Stimulated activated CD8-positive, alpha-beta memory T cell treated with anti-CD3 and anti-CD28 coated beads, Interleukin-7, amount 100 ng/mL, for 1 hour (primary cell): ENCODE measurements at regions not wholly inside any gene's neighbourhood (a gene's known extent, or its start where the extent isn't known, plus 50 kb on each side); places are given as distances from the start of the nearest gene placed in this dataset.

Source experiments
- DNase-seq, 2 donors: peaks; one replicate each; pipeline ENCODE4 v3.0.0-alpha.2; 2020; ENCODE audit warnings: low read depth in 2 of 2

DNA sequence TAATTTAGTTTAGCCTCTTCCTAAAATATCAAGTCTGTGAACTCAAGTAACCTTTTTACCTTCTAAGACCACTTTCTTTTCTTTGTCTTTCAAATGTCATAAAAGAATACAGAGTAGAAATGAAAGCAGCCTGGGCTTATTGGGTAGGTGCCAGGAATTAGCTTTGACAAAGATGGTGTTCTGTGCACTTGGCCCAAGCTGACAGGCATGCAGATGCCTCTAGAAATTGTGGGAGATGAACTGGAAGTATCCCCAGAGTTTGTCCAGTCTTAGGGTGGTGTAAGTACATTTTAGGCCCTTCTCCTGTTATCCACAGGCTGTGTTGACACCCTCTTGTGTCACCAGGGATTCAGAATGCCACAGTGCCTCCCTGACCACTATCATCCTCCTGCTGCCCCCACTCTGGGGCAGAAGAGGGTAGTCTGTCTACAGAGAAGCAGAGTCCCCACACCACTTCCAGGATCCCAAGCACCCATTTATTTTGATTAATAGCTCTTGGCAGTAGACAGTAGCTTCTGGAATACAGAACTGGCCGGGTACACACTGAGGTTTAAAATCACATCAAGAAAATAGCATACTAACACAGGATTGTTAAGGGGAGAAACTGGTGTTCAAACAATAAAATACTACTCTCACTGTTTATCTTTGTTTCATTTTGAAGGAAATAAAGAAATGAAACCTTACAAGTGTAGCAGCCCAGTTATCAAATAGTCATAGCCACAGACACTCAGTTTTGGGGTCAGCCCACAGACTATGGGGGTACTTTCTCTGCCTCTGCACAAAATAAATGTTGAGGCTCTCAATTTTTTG, 343.2 kb downstream of the KCNRG start:
- DNase-seq = no peak

DNA sequence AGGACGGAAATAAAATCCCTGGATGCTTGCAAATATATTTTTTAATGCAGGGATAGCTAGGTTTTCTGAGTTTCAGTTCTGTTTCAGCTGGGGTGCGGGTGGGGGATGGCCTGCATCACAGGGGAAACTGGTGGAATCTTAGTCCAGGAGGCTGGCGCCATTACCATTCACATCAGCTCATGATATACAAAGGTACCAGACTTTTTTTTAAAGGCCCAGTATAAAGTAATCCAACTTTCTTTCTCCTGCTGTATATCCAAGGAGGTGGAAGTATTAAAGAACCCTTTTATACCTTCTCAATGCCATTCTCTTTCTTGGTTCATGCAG, 343.8 kb downstream of the KCNRG start:
- DNase-seq = no peak

DNA sequence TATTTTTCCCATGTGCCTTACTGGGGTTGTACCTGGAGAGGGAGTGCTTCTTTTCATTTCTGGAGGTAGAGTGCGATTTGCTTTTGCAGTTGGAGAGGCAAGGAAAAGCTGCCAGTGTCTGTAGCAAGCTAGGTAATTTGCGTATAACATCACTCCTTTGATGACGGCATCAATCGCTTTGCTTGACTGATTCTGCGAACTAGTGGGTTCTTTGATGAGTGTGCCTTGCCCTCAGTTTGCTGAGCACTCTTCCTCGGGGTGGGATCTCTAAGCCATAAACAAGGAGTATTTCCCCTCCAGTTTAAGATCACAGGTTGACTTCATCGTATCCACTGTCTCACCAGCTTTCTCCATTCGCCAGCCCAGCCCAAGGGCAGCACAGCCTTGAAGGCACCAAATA, 344.5 kb downstream of the KCNRG start:
- no peak for DNase-seq

DNA sequence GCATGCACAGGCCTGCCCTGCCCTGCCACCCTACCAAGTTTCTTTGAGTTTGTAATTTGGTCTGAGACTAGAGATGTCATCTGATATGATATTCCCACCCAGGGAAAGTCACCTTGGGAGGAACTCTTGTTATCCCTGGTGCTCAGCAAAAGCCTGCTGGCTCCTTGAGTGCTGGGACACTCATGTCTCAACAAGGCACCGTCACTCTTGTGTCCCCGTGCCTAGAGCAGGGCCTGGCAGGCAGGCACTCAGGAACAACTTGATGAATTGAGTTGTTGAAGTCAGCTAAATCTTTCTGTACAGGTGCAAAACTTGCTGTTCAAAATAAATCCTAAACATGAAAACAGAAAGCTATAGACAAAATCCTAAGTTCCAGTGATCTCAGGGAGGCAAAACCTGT, 345.4 kb downstream of the KCNRG start:
- DNase-seq = no peak

DNA sequence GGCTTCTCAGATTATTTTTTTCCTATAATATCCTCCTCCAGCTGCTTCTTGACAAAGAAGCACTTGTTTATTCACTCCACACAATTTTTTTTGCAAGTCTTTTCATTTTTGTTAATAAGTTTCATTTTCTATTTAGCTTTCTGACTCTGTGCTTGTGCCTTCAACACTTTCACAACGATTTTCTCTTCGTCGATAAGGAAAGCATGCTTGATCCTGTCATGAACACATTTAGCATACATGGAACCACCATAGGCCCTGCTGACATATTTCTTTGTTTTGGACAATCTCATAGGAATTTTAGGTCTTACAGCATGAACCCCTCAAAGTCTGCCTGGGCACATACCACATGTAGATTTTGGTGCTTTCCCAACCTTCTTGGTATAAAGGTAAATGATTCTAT, 346.0 kb downstream of the KCNRG start:
- no peak for DNase-seq

DNA sequence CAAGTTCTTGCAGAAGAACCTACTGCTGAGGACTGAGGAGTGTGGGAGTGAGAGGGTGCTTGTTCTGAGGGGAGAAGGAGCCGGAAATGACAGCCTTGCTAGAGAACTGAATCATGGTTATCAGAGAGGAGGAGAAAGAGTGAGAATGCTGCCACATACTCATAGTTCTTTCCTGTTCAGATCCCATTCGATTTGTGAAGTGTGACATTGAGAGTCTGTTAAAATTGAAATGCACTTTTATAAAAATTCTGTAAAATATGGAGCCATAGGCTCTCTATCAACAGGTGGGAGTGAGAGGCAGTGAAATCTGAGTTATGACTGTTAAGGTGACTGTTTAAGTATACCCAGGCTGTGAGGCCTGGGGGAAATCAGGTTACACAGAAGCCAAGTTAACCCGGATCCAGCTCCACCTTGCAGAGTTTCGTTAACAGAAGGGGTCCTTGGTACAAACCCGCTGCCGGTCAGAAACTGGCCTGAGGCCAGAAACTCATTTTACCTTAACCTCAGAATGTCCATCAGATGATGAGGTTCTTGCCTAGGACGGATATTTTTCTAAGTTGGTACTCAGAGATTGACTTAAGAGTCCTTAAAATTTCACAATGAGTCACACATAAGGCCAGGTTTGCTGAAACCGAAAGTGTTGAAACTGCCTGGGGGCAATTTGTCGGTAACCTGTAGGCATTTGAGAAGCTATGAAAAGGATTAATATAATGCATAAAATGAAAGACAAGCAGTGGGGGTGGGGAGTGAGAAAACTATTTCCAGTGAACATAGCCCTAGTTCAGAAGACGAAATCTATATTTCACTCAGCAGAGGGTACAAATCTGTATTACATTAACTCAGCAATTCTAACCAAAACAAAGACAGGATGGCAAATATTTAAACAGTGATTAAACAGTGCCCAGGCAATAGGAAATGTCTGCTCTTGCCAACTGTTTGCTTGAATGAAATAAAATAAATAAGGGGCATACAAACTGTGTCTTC, 350.5 kb downstream of the KCNRG start:
- DNase-seq = no peak

DNA sequence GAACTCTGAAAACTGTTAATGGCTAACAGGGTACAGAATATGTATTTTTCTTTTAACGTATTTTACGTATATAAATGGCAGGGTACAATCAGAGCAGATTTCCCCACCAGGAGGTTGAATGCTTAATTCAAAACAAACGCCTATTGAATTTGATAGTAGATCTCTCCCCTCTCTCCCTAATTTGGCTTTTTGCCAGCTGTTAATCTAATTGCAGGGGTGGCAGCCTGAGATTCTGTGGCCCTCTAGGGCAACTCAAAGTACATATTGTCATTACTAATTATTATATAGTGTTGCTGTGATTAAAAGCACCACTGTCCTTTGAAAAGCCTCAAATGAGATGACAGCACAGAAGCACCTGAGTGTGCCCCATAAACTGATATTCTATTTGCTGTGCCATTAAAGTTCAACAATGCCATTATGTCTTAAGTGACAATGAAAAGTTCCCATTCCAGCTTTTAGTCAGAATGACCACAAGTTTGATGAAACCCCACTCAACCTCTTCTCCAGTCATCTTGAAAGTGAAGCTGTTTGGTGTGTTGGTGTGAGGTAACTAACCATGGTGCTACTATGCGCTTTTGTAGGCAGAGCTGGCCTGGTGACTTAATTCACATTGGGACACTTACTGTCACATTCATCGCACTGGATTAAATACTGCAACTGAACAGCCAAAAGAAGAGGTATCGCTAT, 351.4 kb downstream of the KCNRG start:
- no peak for DNase-seq

DNA sequence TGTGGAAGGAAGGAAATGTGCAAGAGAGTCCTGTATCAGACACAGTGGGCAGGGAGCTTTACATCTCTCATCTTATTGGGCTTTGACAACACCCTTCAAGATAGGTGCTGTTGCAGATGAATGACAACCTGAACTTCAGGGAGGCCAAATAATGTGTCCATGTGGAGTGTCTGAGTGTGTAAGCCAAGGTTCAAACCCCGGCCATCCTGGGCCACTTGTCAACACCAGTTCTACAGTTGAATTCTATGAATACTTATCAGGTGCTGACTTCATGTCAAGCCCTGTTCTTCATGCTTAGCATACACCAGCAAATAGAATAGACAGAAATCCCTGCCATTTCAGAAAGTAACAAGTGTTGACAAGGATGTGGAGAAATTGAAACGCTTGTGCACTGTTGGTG, 354.4 kb downstream of the KCNRG start:
- no peak for DNase-seq

DNA sequence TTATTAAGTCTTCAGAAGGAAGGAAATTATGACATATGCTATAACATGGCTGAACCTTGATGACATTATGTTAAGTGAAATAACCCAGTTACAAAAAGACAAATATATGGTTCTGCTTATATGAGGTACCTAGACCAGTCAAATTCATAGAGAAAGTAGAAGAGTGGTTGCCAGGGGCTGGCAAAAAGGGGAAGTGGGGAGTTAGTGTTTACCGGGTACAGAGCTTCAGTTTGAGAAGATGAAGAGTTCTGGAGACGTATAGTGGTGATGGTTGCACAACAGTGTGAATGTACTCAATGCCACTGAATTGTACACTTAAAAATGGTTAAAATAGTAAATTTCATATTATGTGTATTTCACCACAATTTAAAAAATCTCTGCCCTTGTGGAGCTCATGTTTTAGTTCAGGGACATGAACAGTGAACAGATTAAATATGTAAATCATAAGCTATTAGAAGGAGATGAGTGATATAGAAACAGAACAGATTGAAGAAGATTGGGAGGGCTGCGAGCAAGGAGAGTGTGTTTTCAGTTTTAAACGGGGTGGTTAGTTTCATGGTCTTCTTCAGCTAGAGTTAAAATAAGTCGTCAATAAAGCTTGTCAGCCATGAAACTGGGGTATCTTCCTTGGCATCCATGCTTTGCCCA, 355.2 kb downstream of the KCNRG start:
- no peak for DNase-seq

DNA sequence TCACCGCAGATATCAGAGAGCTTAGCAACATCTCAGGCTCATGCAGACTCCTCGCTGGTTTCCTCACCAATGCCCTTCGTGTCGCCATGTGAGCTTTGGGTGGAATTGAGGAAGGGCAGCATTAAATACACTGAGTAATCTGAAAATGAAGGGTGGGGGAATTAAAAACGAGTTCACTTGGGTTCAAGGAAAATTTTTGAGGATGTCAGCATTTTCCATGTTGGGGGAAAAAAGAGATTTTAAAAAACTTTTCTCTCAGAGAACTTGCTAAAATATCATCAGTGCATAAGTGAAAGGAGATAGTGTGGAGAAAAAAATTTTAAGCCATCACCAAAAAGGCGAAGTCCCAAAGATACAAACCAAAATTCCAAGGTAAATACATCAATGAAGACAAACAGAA, 359.3 kb downstream of the KCNRG start:
- DNase-seq = no peak

DNA sequence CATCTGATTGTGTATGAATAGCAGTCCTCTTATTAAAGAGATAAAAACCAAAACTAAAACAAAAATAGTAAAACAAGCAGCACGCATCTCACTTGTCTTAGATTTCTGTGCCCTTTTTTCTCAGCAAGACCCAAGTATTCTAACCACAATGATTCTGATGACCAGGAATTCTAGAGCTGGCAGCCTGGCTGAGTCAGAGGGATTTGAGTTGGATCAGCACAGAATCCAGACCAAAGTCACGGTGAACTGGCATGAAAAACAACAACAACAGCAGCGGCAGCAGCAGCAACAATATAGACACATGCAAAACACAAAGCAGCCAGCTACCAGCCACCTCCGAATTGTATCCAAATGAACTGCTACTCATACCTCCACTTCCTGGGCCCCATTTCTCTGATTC, 360.5 kb downstream of the KCNRG start:
- DNase-seq = no peak

DNA sequence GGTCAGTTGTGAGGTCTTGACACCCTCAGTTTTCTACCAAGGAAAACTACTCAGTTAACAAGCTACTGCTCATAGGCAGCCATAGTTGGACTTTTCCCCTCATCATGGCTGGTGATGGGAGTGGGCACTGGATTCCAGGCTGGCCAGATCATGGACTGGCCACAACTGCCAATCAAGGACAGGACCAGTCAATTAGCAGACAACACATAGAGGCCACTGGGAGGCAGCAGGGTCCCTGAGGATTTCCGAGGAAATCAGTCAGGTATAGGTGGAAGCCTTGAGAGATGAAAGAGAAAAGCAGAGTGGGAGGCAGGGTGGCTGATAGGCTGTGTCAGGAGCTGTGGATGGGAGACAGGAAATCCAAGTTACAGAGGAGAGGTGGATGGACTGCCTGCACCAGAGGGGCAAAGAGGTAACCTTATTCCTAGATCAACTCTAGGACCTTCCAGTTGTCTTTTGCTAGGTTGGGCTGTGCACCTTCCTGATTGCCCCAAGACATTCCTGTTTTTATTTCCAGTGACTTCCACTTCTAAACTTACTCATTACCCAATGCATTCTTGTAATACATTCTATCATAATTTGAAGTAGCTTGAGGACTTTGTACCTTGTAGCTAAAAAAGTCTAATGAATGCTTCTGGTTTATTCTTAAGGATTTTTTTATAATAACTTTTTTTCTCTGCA, 361.8 kb downstream of the KCNRG start:
- DNase-seq = no peak

DNA sequence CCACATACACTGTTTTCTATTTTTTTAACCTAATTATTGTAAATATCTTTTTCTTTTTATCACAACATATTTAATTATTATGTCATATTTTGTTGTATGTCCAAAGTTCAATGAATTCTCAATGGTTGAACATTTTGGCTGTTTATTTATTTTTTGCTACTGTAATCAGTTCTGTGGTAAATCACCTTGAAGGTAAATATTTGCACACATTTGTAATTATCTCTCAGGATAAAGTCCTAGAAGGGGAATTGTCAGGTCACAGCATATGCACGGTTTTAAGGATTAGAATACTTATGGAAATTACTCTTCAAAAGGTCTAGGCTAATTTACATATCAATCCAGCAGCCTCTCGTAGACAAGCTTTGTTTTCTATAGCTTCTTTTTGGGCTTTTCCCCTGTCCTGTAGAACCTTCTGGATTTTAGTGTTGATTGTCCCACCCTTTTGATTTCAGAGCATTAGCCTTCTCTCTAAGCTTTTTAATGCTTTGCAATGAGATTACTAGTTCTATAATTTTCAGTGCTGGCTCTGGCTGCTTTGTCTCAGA, 362.6 kb downstream of the KCNRG start:
- no peak for DNase-seq

DNA sequence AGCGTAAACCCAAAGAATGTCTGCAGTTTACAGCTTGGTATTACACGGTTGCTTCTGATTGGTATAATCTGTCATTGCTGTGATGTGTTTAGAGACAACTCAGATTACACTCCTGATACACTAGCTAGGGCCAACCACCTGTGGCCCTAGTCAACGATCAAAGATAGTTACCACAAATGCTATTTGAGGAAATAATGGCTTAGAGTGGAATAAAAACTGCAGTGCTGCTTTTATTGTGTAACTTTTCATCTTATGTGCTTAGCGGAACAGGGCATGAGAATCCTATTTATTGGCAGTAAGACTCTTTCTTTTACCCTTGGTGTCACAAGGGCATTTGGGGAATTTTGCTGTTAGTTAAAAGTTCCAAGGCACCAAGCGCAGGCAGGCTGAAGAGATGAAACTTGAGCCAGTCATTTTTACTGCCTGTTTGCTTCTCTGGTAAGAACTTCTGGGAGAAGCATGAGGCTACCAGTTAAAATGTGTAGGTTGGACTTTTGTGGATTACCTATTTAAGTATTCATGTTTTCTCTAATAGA, 363.3 kb downstream of the KCNRG start:
- no peak for DNase-seq

DNA sequence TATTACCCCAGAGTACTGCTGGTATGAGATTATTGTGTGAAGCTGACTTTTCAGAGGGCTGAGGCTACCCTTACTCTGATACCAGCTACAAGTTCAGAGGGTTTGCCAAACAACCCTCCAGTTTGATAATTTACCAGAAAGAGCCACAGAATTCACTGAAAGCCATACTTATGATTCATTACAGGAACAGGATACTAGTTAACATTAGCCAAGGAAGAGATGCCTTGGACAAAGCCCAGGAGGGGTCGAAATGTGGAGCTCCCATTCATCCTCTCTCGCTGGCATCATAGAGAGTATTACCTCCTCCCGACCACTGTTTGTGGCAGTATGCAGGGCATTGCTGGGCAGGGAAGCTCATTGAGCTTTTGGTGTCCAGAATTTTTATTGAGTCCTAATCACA, 364.3 kb downstream of the KCNRG start:
- no peak for DNase-seq

DNA sequence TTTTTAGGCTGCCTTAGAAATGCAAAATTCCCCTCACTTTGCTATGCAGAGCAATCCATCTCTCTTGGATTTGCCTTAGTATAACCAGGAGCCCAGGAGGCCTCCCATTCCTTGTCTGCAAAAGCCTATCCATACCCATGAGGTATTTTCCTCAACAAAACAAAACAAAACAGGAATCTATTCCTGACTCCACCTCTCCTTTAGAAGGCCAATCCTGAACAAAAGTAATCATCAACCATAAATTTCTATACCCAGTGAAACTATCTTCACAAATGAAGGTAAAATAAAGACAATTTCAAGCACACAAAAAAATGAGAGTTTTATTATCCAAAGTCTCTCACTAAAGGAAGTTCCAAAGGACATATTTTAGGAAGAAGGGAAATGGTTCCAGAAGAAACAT, 365.7 kb downstream of the KCNRG start:
- no peak for DNase-seq

DNA sequence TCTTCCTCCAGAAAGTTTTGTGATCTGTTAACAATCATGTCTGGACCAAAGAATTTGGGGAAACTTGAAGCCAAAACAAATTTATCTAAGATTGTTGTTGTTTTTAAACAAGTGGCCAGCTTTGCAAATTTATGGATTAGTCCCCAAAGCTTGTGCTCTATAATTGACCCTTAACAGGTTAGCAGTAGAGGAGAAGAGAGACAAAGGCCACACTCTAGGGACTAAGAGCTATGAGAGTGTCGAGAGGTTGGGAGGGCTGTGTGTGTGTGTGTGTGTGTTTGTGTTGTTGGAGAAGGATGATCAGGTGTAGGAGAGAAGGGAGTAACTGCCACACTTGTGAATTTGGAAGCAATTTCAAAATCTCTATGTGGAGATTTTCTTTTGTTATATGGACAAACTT, 367.3 kb downstream of the KCNRG start:
- DNase-seq = no peak

DNA sequence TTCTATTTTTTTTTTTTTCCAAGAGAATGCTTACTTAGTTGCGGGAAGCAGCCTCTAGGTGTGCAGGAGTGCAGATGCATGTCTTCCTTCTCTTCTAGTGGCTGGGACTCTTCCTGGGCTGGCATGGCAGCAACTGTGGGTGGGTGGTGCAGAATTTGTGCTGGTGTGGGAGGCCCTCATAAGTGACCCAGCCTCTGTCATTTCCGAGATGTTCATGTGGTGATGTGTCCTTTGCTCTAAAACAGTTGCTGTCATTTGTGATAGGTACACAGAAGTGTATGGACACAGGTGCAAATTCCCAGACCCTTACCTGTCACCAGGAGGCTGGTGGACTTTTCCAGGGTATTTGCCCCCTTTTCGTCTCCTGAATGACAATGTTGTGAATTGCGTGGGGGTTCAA, 367.7 kb downstream of the KCNRG start:
- DNase-seq = no peak

DNA sequence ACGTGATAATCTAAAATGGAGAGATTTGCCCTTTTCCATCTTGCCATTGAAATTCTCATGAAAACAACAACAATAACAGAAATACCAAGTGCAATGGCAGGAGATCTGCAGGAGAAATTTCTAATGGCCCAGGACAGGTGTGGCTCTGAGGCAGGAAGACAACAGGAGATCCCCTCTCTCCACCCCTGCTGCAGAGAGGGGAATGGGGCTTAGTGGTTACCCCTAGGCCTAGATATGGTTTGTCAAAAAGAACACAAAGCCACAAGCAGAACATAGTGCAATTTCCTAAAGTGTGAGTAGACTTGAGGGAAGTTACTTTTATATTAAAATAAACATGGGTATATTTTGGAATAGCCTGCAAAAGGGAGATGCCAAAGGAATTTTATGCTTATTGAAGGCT, 369.5 kb downstream of the KCNRG start:
- no peak for DNase-seq

DNA sequence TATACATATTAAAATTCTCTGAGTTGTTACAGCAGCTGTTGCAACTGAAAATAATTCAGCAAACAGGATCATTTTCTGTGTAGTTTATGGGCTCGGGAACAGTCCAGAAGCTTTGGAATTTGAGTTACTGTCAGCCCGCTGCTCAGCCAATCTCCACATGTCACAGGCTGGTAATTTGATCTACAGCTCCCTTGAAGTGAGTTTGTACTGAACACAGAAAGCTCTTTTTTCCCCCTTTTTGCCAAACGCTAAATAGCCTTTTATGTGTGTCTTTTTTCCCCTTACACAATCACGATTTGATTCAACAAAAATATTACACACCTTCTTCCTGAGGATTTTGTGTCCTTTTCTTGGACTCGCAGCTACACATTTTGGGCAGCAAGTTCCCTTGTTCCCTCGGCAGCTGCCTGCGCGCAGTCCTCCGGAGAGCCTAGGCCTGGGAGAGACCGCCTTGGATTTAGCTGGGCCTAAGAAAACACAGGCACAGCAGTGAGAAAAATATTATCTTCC, 371.4 kb downstream of the KCNRG start:
- DNase-seq = no peak
